ENCODE measurements at regions not wholly inside any gene's neighbourhood (a gene's known extent, or its start where the extent isn't known, plus 50 kb on each side); places are given as distances from the start of the nearest gene placed in this dataset.

- CTCF ChIA-PET = no interaction called here
- BruUV-seq (replicated peaks) = no TSS peak
- intact Hi-C loops (cut with micrococcal nuclease; ENCODE audit: unreplicated experiment) (no loop called here), in situ Hi-C loops (cut with HindIII; ENCODE audit: low pct_unique_long_range_greater_than_20kb, low sequenced_read_pairs) (no loop called here)
- ATAC-seq (no peak), DNase-seq (ENCODE audit: low read depth, low spot score) (no peak)
- TF ChIP-seq REST (IDR thresholded peaks at IDR 0.05; ENCODE audit: insufficient read depth in 1 of 2, low read depth in 2 of 2, low read length in 1 of 2) (no peak), CTCF (IDR thresholded peaks at IDR 0.05) (no peak), TCF7L2 (IDR thresholded peaks at IDR 0.05; ENCODE audit: low read depth, low read length) (no peak)
- no peaks in the 10 kb centered on the region for H3K4me1 ChIP-seq (ENCODE audit: control insufficient read depth, insufficient read depth, low read length)
- no peaks in the 10 kb centered on the region for H3K9me3 ChIP-seq (ENCODE audit: control insufficient read depth, insufficient read depth, low read depth, low read length)
- POLR2A ChIA-PET = no interaction called here
- H3K27ac ChIP-seq (ENCODE audit: low read length) = no peak overlapping the region
- no peak overlapping the region for H3K4me3 ChIP-seq (ENCODE audit: low read depth in 2 of 2, low read length in 2 of 2)
- H3K36me3 ChIP-seq (ENCODE audit: control insufficient read depth, insufficient read depth, low read length) = no peaks in the 10 kb centered on the region
- no peaks in the 10 kb centered on the region for H3K27me3 ChIP-seq (ENCODE audit: control insufficient read depth, insufficient read depth, low read length)
These were observed 131.5 kb downstream of the WNT7A start for GRCh38 chr3:13748276-13748879.

- no peaks in the 10 kb centered on the region for H3K27me3 ChIP-seq (ENCODE audit: control insufficient read depth, insufficient read depth, low read length)
- no peaks in the 10 kb centered on the region for H3K4me1 ChIP-seq (ENCODE audit: control insufficient read depth, insufficient read depth, low read length)
- H3K36me3 ChIP-seq (ENCODE audit: control insufficient read depth, insufficient read depth, low read length) = no peaks in the 10 kb centered on the region
- ATAC-seq (no peak), DNase-seq (ENCODE audit: low read depth, low spot score) (no peak)
- BruUV-seq (replicated peaks) = no TSS peak
- CTCF ChIA-PET = no interaction called here
- intact Hi-C loops (cut with micrococcal nuclease; ENCODE audit: unreplicated experiment) (no loop called here), in situ Hi-C loops (cut with HindIII; ENCODE audit: low pct_unique_long_range_greater_than_20kb, low sequenced_read_pairs) (no loop called here)
- H3K4me3 ChIP-seq (ENCODE audit: low read depth in 2 of 2, low read length in 2 of 2) = no peak overlapping the region
- H3K27ac ChIP-seq (ENCODE audit: low read length) = no peak overlapping the region
- TF ChIP-seq SIN3A (IDR thresholded peaks at IDR 0.05; ENCODE audit: borderline replicate concordance, insufficient read depth, low read depth, low read length) (no peak), CTCF (IDR thresholded peaks at IDR 0.05) (no peak), TCF7L2 (IDR thresholded peaks at IDR 0.05; ENCODE audit: low read depth, low read length) (no peak), REST (IDR thresholded peaks at IDR 0.05; ENCODE audit: insufficient read depth in 1 of 2, low read depth in 2 of 2, low read length in 1 of 2) (no peak), POLR2AphosphoS5 (IDR thresholded peaks at IDR 0.05; ENCODE audit: low read depth, low read length) (no peak)
- no peaks in the 10 kb centered on the region for H3K9me3 ChIP-seq (ENCODE audit: control insufficient read depth, insufficient read depth, low read depth, low read length)
- POLR2A ChIA-PET = no interaction called here
These were observed 132.2 kb downstream of the WNT7A start for GRCh38 chr3:13747627-13748026.
